Left lung (tissue), 4 donors: ENCODE measurements at regions not wholly inside any gene's neighbourhood (a gene's known extent, or its start where the extent isn't known, plus 50 kb on each side); places are given as distances from the start of the nearest gene placed in this dataset.

Experiments used
- ATAC-seq: fragments of 200-7000 bp; cut with Tn5 transposase; one replicate; pipeline ENCODE4 v1.9.1; 2020; ENCODE audit warnings: moderate library complexity
- DNase-seq, 4 donors: peaks; one replicate each; pipeline ENCODE4 v3.0.0-alpha.2; 2013 to 2020
- H3K27ac ChIP-seq, 2 donors: fragments of 200-600 bp; sonication (generic) in 1 of 2; one replicate each; pipeline versions ENCODE4 v1.5.0 to v1.8.0; 2020 to 2021
- H3K27me3 ChIP-seq, 2 donors: fragments of 200-600 bp; sonication (generic) in 1 of 2; one replicate each; pipeline versions ENCODE4 v1.5.0 to v1.8.0; 2020 to 2021
- H3K36me3 ChIP-seq, 2 donors: fragments of 200-600 bp; sonication (generic) in 1 of 2; one replicate each; pipeline versions ENCODE4 v1.5.0 to v1.8.0; 2020 to 2021
- H3K4me1 ChIP-seq, 2 donors: fragments of 200-600 bp; one replicate each; pipeline ENCODE4 v1.8.0; 2021
- H3K4me3 ChIP-seq, 2 donors: fragments of 200-600 bp; sonication (generic) in 1 of 2; one replicate each; pipeline versions ENCODE4 v1.5.0 to v1.8.0; 2020 to 2021; ENCODE audit warnings: mild to moderate bottlenecking in 1 of 2
- H3K9me3 ChIP-seq, 2 donors: fragments of 200-600 bp; sonication (generic) in 1 of 2; one replicate each; pipeline versions ENCODE4 v1.5.0 to v1.8.0; 2020 to 2021
- intact Hi-C, 2 donors: fragments of 100-400 bp; cut with DNase I; formaldehyde crosslinking; loops; one replicate each; pipeline versions ENCODE4 v1.11.2 to v1.14.2; 2022
- TF ChIP-seq, protein P1 (sequence below), 2 donors: fragments of 200-600 bp; sonication (generic) in 1 of 2; IDR thresholded peaks; one replicate each; pipeline versions ENCODE4 v1.5.0 to v1.8.0; 2021; ENCODE audit warnings: antibody characterized with exemption in 2 of 2
- donor health status: DM: no; HTN: yes; CAD: no.
- donor health status: DM: no; HTN: no; CAD: no.

DNA sequence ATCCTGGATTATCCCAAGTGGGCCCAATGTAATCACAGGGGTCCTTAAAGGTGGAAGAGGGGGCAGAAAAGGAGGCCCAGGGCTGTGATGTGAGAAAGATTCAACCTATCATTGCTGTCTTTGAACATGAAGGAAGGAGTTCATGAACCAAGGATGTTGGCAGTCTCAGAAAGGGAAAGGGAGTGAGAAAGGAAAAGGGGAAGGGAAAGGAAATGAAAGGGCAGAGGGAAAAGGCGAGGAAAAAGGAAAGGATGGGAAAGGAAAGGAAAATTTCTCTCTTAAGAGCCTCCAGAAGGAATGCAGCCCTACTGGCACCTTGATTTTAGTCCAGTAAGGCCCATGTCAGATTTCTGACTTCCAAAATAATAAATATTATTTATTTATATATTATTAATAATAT, 687.8 kb downstream of the COL12A1 start:
- TF ChIP-seq, protein P1, sequence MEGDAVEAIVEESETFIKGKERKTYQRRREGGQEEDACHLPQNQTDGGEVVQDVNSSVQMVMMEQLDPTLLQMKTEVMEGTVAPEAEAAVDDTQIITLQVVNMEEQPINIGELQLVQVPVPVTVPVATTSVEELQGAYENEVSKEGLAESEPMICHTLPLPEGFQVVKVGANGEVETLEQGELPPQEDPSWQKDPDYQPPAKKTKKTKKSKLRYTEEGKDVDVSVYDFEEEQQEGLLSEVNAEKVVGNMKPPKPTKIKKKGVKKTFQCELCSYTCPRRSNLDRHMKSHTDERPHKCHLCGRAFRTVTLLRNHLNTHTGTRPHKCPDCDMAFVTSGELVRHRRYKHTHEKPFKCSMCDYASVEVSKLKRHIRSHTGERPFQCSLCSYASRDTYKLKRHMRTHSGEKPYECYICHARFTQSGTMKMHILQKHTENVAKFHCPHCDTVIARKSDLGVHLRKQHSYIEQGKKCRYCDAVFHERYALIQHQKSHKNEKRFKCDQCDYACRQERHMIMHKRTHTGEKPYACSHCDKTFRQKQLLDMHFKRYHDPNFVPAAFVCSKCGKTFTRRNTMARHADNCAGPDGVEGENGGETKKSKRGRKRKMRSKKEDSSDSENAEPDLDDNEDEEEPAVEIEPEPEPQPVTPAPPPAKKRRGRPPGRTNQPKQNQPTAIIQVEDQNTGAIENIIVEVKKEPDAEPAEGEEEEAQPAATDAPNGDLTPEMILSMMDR (IDR thresholded peaks at IDR 0.05), result no peak
- peaks cover 0 to 27% of the 10 kb centered on the region in 2 donors for H3K9me3 ChIP-seq
- DNase-seq (no peak), ATAC-seq (no peak)
- no peak overlapping the region for H3K27ac ChIP-seq
- no peaks in the 10 kb centered on the region for H3K27me3 ChIP-seq
- no peaks in the 10 kb centered on the region for H3K4me1 ChIP-seq
- H3K4me3 ChIP-seq, result no peak overlapping the region
- intact Hi-C loops, result no loop called here
- no peaks in the 10 kb centered on the region for H3K36me3 ChIP-seq

DNA sequence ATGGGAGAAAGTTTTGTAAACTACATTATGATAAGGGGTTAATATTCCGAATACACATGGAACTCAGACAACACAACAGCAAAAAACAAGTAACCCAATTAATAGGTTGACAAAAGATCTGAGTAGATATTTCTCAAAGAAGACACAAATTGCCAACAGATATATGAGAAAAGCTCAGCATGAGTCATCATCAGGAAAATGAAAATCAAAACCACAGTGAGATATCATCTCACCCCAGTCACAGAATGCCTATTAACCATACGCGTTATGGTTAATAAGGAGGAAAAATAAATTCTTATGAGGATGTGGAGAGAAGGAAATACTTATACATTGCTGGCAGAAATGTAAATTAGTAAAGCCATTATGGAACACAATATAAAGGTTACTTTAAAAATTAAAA, 695.0 kb downstream of the COL12A1 start:
- Histone ChIP-seq H3K9me3 (peaks cover 0 to 58% of the 10 kb centered on the region in 2 donors), H3K27ac (no peak overlapping the region), H3K4me1 (no peaks in the 10 kb centered on the region), H3K36me3 (no peaks in the 10 kb centered on the region), H3K4me3 (no peak overlapping the region), H3K27me3 (no peaks in the 10 kb centered on the region)
- TF ChIP-seq, protein P1 (IDR thresholded peaks at IDR 0.05), result no peak
- DNase-seq, result no peak
- intact Hi-C loops, result no loop called here
- ATAC-seq, result no peak

DNA sequence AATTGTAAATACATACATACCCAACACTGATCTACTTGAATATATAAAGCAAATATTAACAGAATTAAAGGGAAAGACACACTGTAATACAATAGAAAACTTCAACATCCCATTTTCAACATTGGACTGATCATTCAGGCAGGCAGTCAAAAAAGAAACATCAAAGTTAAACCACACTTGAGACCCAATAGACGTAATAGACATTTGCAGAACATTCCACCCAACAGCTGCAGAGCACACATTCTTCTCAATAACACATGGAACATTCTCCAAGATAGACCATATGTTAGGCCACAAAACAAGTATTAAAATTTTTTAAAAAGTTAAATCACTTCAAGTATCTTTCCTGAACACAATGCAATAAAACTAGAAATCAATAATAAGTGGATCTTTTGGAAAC, 698.2 kb downstream of the COL12A1 start:
- peaks cover 0 to 60% of the 10 kb centered on the region in 2 donors for H3K9me3 ChIP-seq
- intact Hi-C loops, result no loop called here
- no peak overlapping the region for H3K4me3 ChIP-seq
- H3K4me1 ChIP-seq, result no peaks in the 10 kb centered on the region
- no peaks in the 10 kb centered on the region for H3K36me3 ChIP-seq
- no peak for ATAC-seq
- DNase-seq, result no peak
- TF ChIP-seq, protein P1 (IDR thresholded peaks at IDR 0.05), result no peak
- no peaks in the 10 kb centered on the region for H3K27me3 ChIP-seq
- no peak overlapping the region for H3K27ac ChIP-seq

DNA sequence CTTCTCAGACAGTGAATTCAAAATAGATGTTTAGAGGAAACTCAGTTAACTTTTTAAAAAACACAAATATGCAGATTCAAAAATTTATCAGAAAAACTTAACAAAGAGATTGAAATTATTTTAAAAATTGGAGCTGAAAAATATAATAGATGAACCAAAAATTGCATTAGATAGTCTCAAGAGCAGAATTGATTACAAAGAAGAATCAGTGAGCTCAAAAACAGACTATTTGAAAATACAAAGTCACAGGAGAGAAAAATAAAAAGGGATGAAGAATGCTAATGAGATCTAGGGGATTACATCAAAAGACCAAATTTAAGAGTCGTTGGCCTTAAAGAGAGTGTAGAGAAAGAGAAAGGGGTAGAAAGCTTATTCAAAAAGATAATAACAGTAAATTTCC, 700.5 kb downstream of the COL12A1 start:
- no peak for ATAC-seq
- intact Hi-C loops, result no loop called here
- no peak for DNase-seq

DNA sequence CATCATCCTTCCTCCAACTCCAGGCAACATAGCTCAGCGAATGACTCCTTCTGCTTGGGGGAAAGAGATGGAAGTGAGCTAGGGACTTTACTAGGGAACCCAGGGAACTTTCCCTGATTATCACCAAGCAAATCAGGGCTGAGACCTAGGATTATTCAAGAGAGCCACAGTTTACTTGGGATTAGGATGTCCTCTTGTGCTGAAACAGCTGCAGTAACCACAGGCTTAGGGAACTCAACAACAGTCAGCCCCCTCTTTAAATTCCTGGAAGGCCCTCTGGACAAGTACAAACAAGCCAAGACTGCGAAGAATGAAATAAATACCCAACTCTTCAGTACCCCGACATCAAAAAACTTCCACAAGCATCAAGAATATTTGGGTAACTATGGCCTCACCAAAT, 700.9 kb downstream of the COL12A1 start:
- H3K27me3 ChIP-seq, result no peaks in the 10 kb centered on the region
- no peaks in the 10 kb centered on the region for H3K4me1 ChIP-seq
- intact Hi-C loops, result no loop called here
- no peak for DNase-seq
- H3K36me3 ChIP-seq, result no peaks in the 10 kb centered on the region
- H3K27ac ChIP-seq, result no peak overlapping the region
- TF ChIP-seq, protein P1 (IDR thresholded peaks at IDR 0.05), result no peak
- no peak overlapping the region for H3K4me3 ChIP-seq
- no peak for ATAC-seq
- H3K9me3 ChIP-seq, result peaks cover 0 to 44% of the 10 kb centered on the region in 2 donors

More for the DNA sequence above, 700.5 kb downstream of the COL12A1 start:
- TF ChIP-seq, protein P1 (IDR thresholded peaks at IDR 0.05), result no peak
- Histone ChIP-seq H3K4me3 (no peak overlapping the region), H3K27me3 (no peaks in the 10 kb centered on the region), H3K27ac (no peak overlapping the region), H3K9me3 (peaks cover 0 to 49% of the 10 kb centered on the region in 2 donors), H3K4me1 (no peaks in the 10 kb centered on the region), H3K36me3 (no peaks in the 10 kb centered on the region)
